ENCODE measurements at regions not wholly inside any gene's neighbourhood (a gene's known extent, or its start where the extent isn't known, plus 50 kb on each side); places are given as distances from the start of the nearest gene placed in this dataset.

DNA sequence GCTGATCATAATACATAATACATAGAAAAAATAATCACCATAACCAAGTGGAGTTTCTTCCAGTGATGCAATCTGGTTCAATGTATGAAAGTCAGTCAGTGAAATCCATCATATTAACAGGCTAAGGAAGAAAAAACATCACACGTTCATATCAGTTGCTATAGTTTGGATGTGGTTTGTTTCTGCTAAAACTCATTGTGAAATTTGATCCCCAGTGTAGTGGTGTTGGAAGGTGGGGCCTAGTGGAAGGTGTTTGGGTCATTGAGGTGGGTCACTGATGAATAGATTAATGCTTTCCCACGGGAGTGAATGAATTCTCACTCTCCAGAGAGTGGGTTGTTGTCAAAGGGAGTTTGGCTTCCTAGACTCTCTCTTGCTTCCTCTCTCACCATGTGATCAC, 84.6 kb upstream of the PTGDR start:
- TF ChIP-seq, protein P1, sequence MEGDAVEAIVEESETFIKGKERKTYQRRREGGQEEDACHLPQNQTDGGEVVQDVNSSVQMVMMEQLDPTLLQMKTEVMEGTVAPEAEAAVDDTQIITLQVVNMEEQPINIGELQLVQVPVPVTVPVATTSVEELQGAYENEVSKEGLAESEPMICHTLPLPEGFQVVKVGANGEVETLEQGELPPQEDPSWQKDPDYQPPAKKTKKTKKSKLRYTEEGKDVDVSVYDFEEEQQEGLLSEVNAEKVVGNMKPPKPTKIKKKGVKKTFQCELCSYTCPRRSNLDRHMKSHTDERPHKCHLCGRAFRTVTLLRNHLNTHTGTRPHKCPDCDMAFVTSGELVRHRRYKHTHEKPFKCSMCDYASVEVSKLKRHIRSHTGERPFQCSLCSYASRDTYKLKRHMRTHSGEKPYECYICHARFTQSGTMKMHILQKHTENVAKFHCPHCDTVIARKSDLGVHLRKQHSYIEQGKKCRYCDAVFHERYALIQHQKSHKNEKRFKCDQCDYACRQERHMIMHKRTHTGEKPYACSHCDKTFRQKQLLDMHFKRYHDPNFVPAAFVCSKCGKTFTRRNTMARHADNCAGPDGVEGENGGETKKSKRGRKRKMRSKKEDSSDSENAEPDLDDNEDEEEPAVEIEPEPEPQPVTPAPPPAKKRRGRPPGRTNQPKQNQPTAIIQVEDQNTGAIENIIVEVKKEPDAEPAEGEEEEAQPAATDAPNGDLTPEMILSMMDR (IDR thresholded peaks at IDR 0.05), result no peak
- TF ChIP-seq POLR2A (IDR thresholded peaks at IDR 0.05), result no peak
